Osteoblast (primary cell): ENCODE measurements at regions not wholly inside any gene's neighbourhood (a gene's known extent, or its start where the extent isn't known, plus 50 kb on each side); places are given as distances from the start of the nearest gene placed in this dataset.

ENCODE experiments used
- DNase-seq: peaks from one replicate; pipeline ENCODE4 v3.0.0; 2011; ENCODE audit warnings: low spot score, mixed read lengths; ENCODE audit not compliant: insufficient read length; ENCODE audit errors: missing footprints
- H2AFZ ChIP-seq: 2 replicates; pipeline ENCODE4 v1.6.0; 2011; ENCODE audit warnings: mild to moderate bottlenecking, low read length
- H3K27ac ChIP-seq: 2 replicates; pipeline ENCODE4 v1.5.1; 2011; ENCODE audit warnings: mild to moderate bottlenecking, low read depth, low read length, moderate library complexity
- H3K27me3 ChIP-seq: 2 replicates; pipeline ENCODE4 v1.6.0; 2012; ENCODE audit warnings: mild to moderate bottlenecking, control low read depth, inconsistent platforms, low read length, moderate library complexity; ENCODE audit not compliant: insufficient read depth
- H3K36me3 ChIP-seq: 2 replicates; pipeline ENCODE4 v1.5.1; 2011; ENCODE audit warnings: mild to moderate bottlenecking, low read length, control low read depth, moderate library complexity; ENCODE audit not compliant: insufficient read depth
- H3K4me1 ChIP-seq: 2 replicates; pipeline ENCODE4 v1.5.1; 2011; ENCODE audit warnings: mild to moderate bottlenecking, low read length, control low read depth, moderate library complexity; ENCODE audit not compliant: insufficient read depth
- H3K4me2 ChIP-seq: 2 replicates; pipeline ENCODE4 v1.6.0; 2011; ENCODE audit warnings: mild to moderate bottlenecking, low read length; ENCODE audit not compliant: insufficient read depth
- H3K4me3 ChIP-seq: fragments of 200-600 bp; sonication (generic); 3 replicates; pipeline ENCODE4 v1.5.1; 2012; ENCODE audit warnings: mild to moderate bottlenecking, low read length, inconsistent platforms; ENCODE audit not compliant: insufficient read depth
- H3K79me2 ChIP-seq: 2 replicates; pipeline ENCODE4 v1.6.0; 2012; ENCODE audit warnings: mild to moderate bottlenecking, low read length, control low read depth, inconsistent platforms; ENCODE audit not compliant: insufficient read depth
- H3K9me3 ChIP-seq: 2 replicates; pipeline ENCODE4 v1.5.1; 2011; ENCODE audit warnings: low read depth, low read length, control low read depth
- H4K20me1 ChIP-seq: 2 replicates; pipeline ENCODE4 v1.6.0; 2012; ENCODE audit warnings: mild to moderate bottlenecking, low read length, control low read depth; ENCODE audit not compliant: insufficient read depth
- CTCF ChIP-seq: IDR thresholded peaks from 2 replicates; pipeline ENCODE4 v1.5.1; 2011; ENCODE audit warnings: mild to moderate bottlenecking, low read depth, low read length, moderate library complexity; ENCODE audit errors: extremely low read depth

GRCh38 chr2:107607473-107607872 lies 219.2 kb upstream of the RGPD4 start:
- no peak for DNase-seq
- Histone ChIP-seq H3K9me3 (no peaks in the 10 kb centered on the region), H2AFZ (no peak overlapping the region), H3K27ac (no peak overlapping the region), H3K79me2 (no peaks in the 10 kb centered on the region), H3K27me3 (no peaks in the 10 kb centered on the region), H3K36me3 (no peaks in the 10 kb centered on the region), H3K4me3 (no peak overlapping the region), H3K4me2 (no peak overlapping the region), H4K20me1 (no peaks in the 10 kb centered on the region), H3K4me1 (no peaks in the 10 kb centered on the region)
- TF ChIP-seq CTCF: no peak

GRCh38 chr2:107615039-107615438 lies 211.7 kb upstream of the RGPD4 start:
- H3K27ac ChIP-seq: no peak overlapping the region
- no peaks in the 10 kb centered on the region for H4K20me1 ChIP-seq
- H3K79me2 ChIP-seq: no peaks in the 10 kb centered on the region
- DNase-seq: no peak
- no peak for TF ChIP-seq CTCF
- H3K36me3 ChIP-seq: no peaks in the 10 kb centered on the region
- H3K9me3 ChIP-seq: no peaks in the 10 kb centered on the region
- H3K27me3 ChIP-seq: no peaks in the 10 kb centered on the region
- no peak overlapping the region for H3K4me2 ChIP-seq
- H2AFZ ChIP-seq: no peak overlapping the region
- no peak overlapping the region for H3K4me3 ChIP-seq
- H3K4me1 ChIP-seq: no peaks in the 10 kb centered on the region

DNA sequence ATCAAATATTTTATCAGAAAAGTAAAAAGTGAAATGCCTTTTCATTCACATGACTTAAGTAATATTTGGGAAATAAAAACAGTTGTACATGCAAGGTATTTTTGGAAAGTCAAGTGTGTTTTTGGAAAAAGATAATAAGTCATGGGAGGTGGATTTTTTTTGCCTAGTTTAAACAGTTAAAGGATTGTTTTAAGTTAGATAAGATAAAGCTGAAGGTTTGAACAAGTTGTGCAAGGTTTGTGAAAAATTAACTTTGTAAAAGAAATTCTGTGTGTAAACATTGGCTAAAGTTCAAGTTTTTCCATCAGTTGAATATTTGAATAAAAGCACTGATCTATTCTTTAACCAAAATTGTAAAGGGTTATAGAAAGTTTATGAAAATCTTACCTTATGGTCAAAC lies 207.9 kb upstream of the RGPD4 start:
- Histone ChIP-seq H3K36me3 (no peaks in the 10 kb centered on the region), H2AFZ (no peak overlapping the region), H3K27ac (no peak overlapping the region), H3K4me2 (no peak overlapping the region), H4K20me1 (no peaks in the 10 kb centered on the region), H3K9me3 (no peaks in the 10 kb centered on the region), H3K79me2 (no peaks in the 10 kb centered on the region), H3K4me3 (no peak overlapping the region), H3K4me1 (no peaks in the 10 kb centered on the region), H3K27me3 (no peaks in the 10 kb centered on the region)
- no peak for TF ChIP-seq CTCF
- no peak for DNase-seq

DNA sequence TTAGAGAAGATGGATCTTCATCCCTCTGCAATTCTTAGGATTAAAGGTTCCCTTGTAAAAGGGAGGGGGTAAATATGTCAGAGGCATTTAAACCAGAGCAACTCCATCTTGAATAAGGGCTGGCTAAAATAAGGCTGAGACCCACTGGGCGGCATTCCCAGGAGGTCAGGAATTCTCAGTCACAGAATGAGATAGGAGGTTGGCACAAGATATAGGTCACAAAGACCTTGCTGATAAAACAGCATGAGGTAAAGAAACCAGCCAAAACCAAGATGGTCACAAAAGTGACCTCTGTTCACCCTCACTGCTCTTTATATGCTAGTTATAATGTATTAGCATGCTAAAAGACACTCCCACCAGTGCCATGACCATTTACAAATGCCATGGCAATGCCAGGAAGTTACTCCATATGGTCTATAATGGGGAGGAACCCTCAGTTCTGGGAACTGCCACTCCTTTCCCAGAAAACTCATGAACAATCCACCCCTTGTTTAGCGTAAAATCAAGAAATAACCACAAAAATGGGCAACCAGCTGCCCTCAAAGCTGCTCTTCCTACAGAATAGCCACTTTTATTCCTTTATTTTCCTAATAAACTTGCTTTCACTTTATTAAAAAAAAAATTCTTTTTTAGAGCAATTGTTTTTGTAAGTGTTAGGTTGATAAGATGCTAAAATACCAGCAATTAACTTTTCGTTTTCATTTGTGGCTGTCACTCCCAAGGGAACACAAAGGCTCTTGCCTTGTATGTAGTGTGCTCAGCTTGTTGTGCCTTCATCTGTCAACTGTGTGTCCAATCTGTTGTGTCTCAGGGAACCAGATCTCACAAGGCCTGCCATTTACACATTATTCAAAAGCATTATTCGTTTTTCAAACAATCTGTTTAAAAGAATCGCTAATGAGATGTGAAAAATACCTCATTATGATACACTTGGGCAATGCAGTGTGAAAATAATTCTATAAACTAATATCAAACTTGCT lies 205.2 kb upstream of the RGPD4 start:
- H3K79me2 ChIP-seq: no peaks in the 10 kb centered on the region
- H3K27me3 ChIP-seq: no peaks in the 10 kb centered on the region
- no peaks in the 10 kb centered on the region for H3K36me3 ChIP-seq
- H3K4me1 ChIP-seq: no peaks in the 10 kb centered on the region
- no peaks in the 10 kb centered on the region for H4K20me1 ChIP-seq
- H3K9me3 ChIP-seq: no peaks in the 10 kb centered on the region
- no peak overlapping the region for H3K27ac ChIP-seq
- DNase-seq: no peak
- H3K4me3 ChIP-seq: no peak overlapping the region
- TF ChIP-seq CTCF: no peak
- H2AFZ ChIP-seq: no peak overlapping the region
- no peak overlapping the region for H3K4me2 ChIP-seq
